HG03378 (cell line): ENCODE measurements at regions not wholly inside any gene's neighbourhood (a gene's known extent, or its start where the extent isn't known, plus 50 kb on each side); places are given as distances from the start of the nearest gene placed in this dataset.
"Not testable (repeated sequence)": the region's sequence is repeated elsewhere in the genome, so short reads cannot be mapped to it uniquely, and the experiment has no call there.

Experiments used
- ATAC-seq: cut with Tn5 transposase; IDR thresholded peaks from one replicate; pipeline ENCODE4 v1.9.1; 2021; ENCODE audit warnings: mild to moderate bottlenecking, moderate library complexity; ENCODE audit not compliant: unreplicated experiment

DNA sequence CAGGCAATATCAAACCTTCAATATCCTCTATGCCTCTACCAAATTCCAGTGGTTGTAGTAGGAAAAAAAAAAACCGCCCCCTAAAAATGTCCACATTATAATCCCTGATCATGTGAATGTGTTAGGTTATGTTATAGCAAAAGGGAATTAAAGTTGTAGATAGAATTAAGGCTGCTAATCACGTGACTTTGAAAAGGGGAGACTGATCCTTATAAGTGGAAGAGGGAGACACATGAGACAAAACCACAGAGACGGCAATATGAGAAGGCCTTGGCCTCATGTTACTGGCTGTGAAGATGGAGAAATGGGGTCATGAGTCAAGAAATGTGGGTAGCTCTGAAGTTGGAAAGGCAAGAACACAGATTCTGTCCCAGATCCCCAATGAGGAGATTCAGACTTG lies 1711.3 kb downstream of the KHDRBS2 start:
- ATAC-seq = not testable (repeated sequence)

DNA sequence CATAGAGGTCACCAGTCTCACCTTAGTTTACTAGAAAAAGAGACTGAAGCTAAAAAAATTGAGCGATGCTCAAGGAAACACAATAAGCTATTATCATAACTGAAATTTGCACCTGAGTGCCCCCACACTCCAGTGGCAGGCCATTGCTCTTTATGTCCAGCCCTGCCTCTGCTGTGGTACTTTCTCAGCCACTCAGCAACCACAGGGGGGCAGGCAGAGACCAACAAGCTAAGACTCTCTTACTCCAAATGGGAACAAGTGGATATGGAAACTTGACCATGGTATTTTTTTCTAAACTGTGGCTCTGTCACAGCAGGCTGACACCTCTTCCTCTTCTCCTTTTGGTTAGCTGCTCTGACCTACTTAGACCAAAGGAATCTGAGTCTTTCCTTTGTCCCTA lies 1713.4 kb downstream of the KHDRBS2 start:
- not testable (repeated sequence) for ATAC-seq

DNA sequence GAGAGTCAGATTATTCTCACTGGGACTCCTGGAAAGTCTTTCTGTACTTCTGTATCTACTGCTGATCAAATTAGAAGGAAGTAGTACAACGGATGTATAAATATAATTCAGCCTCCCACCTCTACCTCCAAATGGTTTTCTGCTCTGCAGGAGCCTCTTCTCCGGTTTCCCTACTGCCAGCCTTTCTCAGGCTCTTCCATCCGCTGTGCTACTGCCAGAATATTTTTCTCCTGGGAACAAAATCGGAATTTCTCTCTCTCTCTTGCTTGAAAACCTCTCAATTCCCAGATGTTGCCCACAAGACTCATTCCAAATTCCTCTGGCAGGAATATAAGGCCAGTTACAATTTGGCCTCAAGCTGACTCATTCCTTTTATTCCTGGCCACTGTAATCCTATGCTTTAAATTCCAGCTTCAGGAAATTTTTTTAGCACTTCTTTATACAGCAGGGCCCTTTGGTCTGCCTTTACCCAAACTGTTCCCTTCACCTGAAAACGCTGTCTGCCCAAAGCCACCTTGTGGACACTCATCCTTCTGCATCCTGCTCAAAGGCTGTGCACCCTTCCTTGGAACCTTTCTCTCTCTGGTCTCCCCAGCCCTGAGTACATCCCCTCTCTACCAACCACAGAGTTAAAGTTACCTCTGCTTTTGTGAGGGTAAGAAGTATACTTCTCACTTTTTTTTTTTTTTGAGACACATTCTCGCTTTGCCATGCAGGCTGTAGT lies 1714.6 kb downstream of the KHDRBS2 start:
- not testable (repeated sequence) for ATAC-seq

DNA sequence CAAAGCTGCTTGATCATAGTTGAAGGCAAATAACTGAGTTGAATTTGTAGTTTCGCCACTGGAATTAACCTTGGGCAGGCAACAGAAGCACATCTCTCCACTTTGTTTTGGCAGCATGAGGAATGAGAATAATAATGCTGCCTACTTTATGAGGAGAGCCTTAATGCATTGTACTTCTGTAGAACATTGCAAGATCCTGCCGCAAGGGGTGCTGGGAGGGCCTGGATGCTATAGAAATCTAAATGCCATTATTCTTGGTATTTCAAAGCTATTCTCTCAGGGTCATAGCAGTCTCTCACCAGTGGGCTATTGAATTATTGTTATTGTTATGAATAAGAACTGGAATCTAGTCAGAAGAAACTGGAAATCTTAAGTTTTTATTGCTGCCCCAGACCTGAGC lies 1715.4 kb downstream of the KHDRBS2 start:
- not testable (repeated sequence) for ATAC-seq

DNA sequence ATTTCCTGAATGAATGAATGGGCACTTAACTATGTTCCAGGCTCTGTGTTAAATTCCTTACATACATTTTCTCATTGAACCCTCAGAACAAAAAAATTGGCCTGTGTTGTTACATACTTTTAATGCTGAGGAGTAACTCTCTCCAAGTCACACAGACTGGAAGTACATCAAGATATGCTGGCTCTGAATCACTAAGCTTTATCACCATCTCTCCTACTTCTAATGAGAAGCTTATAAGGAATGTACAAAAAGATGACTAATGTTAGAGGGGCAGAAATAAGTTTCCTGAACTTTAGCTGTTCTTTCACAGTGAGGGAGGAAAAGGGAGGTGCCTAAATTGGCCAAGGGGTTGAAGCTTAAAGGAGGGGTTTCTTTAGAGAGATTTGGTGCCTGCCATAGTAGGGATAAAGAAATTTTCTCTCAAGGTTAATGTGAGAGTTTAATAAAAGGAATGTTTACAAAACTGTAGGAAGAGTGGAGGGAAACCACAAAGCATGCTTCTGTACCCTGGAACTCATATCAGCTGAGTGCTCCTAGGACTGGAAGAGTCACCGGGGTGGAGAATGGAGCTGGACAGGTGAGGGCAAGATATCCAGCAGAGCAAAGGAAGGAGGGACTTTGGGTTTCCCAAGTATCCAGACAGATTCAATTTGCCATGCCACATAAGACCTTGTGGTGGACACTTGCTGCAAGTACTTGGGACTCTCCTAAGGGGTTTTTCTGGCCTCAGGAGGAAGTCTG lies 1718.4 kb downstream of the KHDRBS2 start:
- ATAC-seq = not testable (repeated sequence)

DNA sequence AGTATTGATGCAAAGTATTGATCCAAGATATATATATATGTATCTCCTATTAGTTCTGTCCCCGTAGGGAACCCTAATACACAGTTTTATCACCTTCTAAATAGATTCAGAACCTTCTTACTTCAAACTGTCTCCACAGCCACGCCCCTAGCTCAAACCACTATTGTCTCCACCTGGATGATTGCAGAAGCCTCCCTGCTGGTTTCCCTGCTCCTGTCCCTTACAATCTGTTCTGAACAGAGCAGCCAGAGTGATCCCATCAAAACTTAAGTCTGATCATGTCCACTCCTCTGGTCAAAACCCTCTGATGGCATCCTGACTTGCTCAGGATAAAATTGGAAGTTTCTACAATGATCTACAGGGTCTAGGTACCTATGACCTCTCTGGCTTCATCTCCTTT lies 1719.6 kb downstream of the KHDRBS2 start:
- ATAC-seq = not testable (repeated sequence)

DNA sequence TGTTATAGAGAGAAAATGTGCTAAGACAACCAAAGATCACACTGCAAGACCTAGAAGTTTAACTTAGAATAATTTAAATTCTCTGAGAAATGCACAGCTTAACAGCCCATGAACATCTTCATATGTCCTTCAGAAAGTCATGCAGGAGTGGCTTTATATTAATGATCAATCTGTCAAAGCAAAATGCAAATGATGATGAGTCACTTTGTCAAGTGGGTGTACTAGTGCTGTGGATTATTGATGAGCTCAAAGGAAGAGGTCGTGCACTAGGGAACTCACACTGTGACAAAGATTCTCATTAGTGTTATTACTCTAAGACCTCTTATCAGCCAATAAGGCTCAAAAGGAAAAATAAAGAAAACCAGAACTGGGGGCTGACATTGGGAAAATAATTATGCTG lies 1726.3 kb downstream of the KHDRBS2 start:
- peak; percentile 56 for ATAC-seq

DNA sequence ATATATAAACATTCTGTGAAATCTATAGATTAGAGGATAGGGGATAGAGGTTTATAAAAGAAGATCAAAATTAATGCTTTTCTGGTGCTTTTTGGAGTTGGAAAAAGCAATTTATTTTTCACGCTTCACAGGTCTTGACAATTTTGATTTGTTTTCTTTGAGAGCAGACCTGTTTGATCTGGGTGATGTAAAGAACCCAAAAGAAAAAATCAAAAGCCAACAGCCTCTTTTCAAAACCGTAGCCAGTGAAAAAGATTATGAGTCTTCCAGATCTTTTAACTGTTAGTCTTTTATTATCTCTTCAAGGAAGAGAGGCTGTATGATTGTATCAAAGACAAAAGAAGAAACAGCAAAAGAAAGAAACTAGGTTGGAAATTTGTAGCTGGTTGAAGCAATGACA lies 1738.7 kb downstream of the KHDRBS2 start:
- ATAC-seq = not testable (repeated sequence)

DNA sequence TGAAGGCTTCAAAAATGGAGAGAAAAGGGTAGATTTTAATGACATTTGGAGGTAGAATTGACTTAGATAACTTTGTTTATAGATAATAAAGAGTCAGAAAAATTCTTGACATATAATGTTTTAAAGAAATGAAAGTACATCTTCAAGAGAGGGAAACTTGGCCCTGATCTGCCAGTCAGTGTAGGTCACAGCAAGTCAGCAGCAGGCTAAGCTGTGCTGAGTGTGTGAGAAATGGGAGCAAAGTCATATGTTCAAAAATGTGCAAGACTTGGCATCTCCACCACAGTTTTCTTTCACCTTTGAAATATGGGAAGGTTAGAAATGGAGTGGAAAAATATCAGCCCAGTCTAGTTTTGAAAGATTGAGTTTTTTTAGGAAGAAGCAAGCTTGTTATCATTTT lies 1761.3 kb downstream of the KHDRBS2 start:
- not testable (repeated sequence) for ATAC-seq

DNA sequence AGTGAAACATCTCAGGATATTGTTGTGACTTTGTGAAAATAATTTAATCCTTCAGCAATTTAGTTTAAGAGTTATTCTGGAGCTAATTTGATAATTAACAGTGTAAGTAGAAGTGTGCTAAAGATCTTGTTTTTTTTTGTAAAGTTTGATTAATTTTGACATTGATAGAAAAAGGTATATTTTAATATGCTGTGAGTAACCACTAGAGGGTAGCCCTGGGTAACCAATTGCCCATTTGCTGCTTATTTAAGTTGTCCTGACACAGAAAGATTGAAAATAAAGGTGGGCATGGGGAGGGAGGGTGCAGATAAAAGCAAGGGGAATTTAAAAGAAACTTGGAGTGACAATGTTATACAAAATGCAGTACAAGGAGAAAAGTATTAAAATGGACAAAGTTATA lies 1808.3 kb downstream of the KHDRBS2 start:
- not testable (repeated sequence) for ATAC-seq

DNA sequence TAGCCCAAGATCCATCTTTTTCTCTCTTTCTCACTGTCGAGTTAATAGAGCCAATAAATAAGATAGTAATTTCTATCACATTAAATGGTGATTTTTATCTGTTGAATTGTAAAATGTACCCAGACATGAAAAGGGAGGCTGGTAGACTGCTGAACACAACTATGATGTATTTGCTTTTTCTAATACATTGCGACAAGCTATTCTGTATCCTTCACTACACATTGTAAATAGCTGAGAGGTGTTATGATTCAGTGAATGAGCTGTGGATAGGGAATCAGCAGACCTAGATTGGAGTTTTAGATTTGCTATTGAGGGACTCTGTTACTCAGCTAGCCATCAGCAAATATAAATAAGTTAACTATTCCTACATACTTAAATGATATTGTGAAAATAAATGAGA lies 1812.2 kb downstream of the KHDRBS2 start:
- ATAC-seq = not testable (repeated sequence)

DNA sequence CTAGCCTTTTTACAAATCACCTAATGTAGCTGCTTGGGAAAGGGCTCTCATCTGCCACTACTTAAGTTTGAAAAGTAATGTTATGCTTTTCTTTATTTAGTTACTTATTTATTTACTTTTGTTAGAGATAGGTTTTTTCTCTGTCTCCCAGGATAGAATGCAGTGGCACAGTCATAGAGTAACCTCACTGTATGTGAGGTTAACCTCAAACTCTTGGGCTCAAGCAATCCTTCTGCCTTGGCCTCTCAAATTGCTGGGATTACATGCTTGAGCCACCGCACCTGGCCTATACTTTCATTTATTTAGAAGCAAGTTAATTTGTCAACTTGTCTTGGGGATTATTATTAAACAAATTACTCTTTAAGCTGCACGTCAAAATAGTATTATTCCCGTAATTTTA lies 1814.6 kb downstream of the KHDRBS2 start:
- ATAC-seq = not testable (repeated sequence)

DNA sequence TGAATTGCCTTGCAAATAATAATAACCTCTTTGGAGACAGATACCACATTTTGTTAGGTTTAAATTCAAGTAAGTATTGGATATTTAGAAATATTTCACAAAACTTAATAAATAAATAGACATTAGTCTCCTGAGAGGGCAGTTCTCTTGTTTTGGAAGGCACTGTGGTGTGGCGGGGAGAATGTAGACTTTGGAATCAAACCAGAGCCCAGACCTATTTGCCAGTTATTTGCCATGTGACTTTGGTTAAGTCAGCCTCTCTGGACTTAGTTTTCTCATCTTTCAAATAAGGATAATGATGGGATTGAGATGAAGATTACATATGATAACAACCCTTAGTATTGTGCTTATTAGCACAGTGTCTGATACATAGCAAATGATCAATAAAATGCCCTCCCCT lies 1835.6 kb downstream of the KHDRBS2 start:
- not testable (repeated sequence) for ATAC-seq

DNA sequence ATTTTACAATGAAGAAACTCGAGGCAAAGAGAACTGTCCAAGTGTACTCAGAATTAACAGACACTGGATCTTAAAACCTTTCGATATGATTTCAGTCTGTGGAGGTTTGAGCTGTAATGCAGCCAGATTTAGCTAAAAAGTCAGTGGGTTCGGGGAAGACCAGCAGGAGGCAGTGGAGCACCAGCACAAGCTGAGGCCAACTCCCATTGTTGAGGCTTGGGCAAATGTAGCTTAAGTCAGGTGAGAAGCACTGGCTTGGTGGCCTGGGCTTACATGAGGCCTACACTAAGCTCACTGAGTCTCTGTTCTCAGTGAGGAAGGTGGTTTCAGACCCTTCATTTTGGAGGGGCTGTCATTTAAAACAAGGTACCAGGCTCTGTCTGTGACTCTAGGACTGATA lies 1841.5 kb downstream of the KHDRBS2 start:
- not testable (repeated sequence) for ATAC-seq

DNA sequence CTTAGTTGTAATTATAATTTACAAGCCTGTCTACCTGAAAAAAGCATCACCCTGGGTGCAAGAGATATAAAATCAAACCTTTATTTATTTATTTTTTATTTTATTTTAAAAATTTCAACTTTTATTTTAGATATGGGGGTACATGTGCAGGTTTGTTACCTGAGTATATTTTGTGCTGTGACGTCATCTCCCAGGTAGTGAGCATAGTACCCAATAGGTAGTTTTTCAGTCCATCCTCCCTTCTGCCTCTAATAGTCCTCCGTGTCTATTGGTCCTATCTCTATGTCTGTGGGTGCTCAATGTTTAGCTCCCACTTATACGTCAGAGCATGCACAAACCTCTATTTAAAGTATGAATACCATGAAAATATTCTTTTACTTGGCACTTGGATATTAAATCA lies 1846.3 kb downstream of the KHDRBS2 start:
- not testable (repeated sequence) for ATAC-seq

DNA sequence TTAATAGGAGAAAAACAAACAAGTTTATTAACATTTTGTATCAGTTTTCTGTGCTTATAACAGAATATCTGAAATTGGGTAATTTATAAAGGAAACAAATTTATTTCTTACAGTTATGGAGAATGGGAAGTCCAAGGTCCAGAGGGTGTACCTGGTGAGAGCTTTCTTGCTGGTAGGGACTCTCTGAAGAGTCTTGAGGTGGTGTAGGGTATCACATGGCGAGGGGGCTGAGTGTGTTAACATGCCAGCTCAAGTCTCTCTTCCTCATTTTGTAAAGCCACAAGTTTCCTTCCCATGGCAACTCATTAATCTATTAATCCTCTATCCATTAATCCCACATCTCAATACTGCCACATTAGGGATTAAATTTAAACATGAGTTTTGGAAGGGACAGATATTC lies 1863.3 kb downstream of the KHDRBS2 start:
- ATAC-seq = not testable (repeated sequence)

DNA sequence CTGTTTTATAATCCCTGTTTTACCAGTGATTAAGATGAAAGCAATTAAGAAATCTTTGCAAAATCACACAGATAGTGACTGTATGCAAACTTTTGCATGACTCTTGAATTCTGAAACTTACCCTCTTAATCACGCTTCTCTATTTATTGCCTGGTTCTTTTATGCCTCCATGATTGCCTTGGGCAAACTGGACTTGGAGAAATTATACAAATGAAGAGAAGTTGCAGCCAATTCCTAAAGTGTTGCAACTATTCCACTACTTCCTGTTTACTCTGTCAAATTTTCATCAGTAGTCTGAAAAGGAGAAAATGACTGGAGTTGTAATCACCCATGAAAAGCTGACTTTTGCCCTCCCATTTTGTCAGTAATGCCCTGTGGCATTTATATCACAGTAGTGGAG lies 1869.9 kb downstream of the KHDRBS2 start:
- not testable (repeated sequence) for ATAC-seq

DNA sequence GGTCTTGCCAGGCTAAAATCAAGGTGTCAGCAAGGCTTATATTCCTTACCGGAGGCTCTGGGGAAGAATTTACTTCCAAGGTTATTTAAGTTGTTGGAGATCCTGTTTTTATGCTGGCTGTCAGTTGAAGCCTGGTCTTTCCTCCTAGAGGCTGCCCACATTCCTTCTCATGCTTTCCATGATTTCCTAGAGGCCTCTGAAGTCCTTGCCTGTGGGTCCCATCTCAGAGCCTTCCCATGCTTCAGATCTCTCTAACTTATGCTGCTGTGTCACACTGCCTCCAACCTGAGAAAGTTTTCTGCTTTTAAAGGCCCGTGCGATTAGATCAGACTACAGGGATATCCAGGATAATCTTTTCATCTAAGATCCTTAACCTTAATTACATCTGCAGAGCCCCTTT lies 1877.3 kb downstream of the KHDRBS2 start:
- not testable (repeated sequence) for ATAC-seq

DNA sequence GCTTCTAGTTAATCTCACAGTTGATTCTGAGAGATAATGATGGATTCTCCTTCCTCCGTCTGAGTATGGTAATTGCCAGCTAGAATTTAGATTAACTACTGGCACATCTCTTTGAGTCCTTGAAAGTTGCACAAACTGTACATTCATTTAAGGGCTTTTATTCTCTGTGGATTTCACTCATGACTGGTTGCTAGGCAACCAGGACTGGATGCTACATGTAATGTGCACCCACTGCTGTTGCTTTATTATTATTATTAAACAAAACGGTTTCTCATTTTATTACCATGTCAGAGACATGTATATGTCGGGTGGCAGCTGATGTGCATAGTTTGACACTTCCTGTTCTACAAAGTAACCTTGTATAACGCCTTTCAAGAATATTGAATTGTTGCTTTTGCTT lies 1882.8 kb downstream of the KHDRBS2 start:
- not testable (repeated sequence) for ATAC-seq

DNA sequence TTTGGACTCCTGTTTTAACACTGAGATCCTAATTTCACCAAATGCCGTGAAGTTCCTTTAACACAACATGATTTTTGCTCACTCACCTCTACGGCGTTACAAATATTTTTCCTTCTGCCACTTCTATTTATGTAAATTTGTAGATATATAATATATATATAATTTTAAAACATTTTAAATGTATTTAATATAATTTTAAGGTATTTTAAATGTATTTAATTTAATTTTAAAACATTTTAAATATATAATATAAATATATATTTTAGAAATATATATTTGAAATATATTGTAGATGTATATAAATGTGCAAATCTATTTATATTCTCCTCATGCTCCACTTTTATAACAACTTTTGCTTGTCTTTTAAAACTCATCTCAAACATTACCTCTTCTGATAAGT lies 1883.5 kb downstream of the KHDRBS2 start:
- not testable (repeated sequence) for ATAC-seq

DNA sequence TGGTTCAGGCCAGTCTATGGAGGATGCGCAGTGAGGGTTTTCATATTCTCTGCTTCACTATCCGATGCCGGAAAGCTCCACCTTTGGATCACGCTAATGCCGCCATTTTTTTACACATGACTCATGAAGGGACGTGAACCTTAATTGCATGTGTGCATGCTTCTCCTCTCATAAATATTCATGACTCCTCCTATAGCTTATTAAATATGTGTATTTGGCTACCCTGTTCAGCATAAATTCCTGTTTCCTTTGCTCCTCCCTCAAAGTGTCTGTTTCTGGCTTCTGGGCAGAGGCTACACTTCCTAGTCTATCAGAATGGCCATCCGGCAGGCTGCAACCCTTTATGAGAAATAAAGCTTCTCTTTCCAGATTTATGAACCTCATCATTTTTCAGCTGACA lies 1890.8 kb downstream of the KHDRBS2 start:
- not testable (repeated sequence) for ATAC-seq

DNA sequence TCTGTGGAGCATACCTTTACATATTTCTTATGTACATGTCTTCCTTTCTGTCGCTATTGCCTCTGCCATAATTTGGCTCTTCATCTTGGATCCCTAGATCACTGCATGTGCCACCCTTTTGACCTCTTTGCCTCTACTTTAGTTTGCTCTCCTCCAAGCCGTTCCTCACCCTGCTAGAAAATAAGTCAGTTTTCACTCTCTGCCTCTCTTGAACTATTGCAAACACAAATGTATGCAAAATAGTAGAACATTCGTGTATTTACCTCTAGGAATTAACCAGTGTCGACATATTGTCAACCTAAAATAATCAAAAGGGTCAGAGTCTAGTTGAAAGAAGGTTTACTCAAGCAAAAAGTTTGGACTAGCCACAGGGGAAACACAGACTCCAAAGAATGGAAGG lies 1893.1 kb downstream of the KHDRBS2 start:
- ATAC-seq = not testable (repeated sequence)
